Activated T-helper 2 cell treated with anti-CD3 and anti-CD28 coated beads, Interferon-gamma antibody, Interleukin-2, Interleukin-4, amounts not matched to agents 10 μg/mL and 5 μg/mL and 100 μg/mL, durations not matched to agents 14 hours and 24 hours and 36 hours (primary cell): ENCODE measurements at regions not wholly inside any gene's neighbourhood (a gene's known extent, or its start where the extent isn't known, plus 50 kb on each side); places are given as distances from the start of the nearest gene placed in this dataset.
"Not testable (repeated sequence)": the region's sequence is repeated elsewhere in the genome, so short reads cannot be mapped to it uniquely, and the experiment has no call there.

Source experiments
- DNase-seq: peaks from one replicate; pipeline ENCODE4 v3.0.0; 2021; ENCODE audit warnings: low spot score
- H3K27ac Mint-ChIP-seq: one replicate; pipeline ENCODE4 v1.8.0; 2021; ENCODE audit warnings: mixed read lengths
- H3K27me3 Mint-ChIP-seq: one replicate; pipeline ENCODE4 v1.8.0; 2021; ENCODE audit warnings: low read depth, mixed read lengths
- H3K36me3 Mint-ChIP-seq: one replicate; pipeline ENCODE4 v1.8.0; 2021; ENCODE audit warnings: low read depth, mixed read lengths
- H3K4me1 Mint-ChIP-seq: one replicate; pipeline ENCODE4 v1.8.0; 2021; ENCODE audit warnings: low read depth, mixed read lengths
- H3K4me3 Mint-ChIP-seq: one replicate; pipeline ENCODE4 v1.8.0; 2021; ENCODE audit warnings: low read depth, mild to moderate bottlenecking, moderate library complexity, mixed read lengths
- H3K9me3 Mint-ChIP-seq: one replicate; pipeline ENCODE4 v1.8.0; 2021; ENCODE audit warnings: mixed read lengths
- intact Hi-C: fragments of 100-400 bp; cut with micrococcal nuclease; formaldehyde crosslinking; loops from one replicate; pipeline ENCODE4 v1.15.1; 2023

- H3K9me3 Mint-ChIP-seq = peaks cover 16% of the 10 kb centered on the region
Measured at GRCh38 chr12:131395971-131396573, 314.8 kb upstream of the SFSWAP start.

GRCh38 chr12:131397493-131398181, 313.3 kb upstream of the SFSWAP start:
- Mint-ChIP-seq H3K4me3 (no peak overlapping the region), H3K9me3 (peaks cover 16% of the 10 kb centered on the region), H3K27ac (no peak overlapping the region), H3K36me3 (no peaks in the 10 kb centered on the region), H3K4me1 (no peaks in the 10 kb centered on the region), H3K27me3 (no peaks in the 10 kb centered on the region)
- no peak for DNase-seq
- intact Hi-C loops = no loop called here

More at GRCh38 chr12:131395971-131396573, 314.8 kb upstream of the SFSWAP start:
- H3K4me1 Mint-ChIP-seq = no peaks in the 10 kb centered on the region
- DNase-seq = no peak
- intact Hi-C loops = no loop called here
- H3K27me3 Mint-ChIP-seq = no peaks in the 10 kb centered on the region
- no peaks in the 10 kb centered on the region for H3K36me3 Mint-ChIP-seq
- H3K27ac Mint-ChIP-seq = no peak overlapping the region
- H3K4me3 Mint-ChIP-seq = no peak overlapping the region

DNA sequence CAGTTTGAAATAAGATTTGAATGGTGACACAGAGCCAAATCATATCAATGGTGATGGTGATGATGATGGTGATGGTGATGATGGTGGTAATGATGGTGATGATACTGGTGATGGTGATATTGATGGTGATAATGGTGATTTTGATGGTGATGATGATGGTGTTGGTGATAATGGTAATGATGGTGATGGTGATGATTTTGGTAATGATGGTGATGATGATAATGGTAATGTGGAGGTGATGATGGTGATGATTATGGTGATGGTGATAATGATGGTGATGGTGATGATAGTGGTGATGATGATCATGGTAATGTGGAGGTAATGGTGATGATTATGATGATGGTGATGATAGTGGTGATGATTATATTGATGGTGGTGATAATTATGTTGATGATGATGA, 311.9 kb upstream of the SFSWAP start:
- Mint-ChIP-seq H3K4me1 (no peaks in the 10 kb centered on the region), H3K4me3 (no peak overlapping the region), H3K27me3 (no peaks in the 10 kb centered on the region), H3K36me3 (no peaks in the 10 kb centered on the region), H3K27ac (no peak overlapping the region), H3K9me3 (peaks cover 16% of the 10 kb centered on the region)
- intact Hi-C loops = no loop called here
- DNase-seq = no peak

DNA sequence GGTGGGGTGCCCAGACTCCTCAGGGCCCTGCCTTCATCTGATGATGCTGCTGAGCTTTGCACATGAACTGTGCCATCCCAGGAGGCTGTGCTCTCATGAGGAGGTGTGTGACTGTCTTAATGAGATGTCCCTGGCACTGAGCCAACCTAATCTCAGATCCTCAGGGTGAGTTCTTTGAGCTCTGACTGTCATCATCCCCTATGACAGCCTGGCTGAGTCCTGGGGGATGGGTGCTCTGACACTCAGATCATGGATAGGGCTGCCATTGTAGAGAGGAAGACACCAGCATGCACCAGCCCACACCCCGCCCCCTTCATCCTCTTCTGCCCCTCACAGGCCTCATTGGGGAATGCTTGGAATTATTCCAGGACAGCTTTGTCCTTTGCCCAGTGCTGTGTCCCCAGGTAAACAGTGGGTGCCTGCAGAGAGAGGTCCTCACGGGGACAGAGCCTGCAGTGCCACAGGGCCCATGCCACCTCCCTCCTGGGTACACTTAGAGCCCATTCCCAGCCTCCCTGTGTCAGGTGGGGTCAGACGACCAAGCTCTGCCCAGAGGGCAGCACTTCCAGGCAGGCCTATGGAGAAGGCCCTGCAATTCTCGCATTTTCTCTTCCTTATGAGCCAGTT, 310.1 kb upstream of the SFSWAP start:
- H3K36me3 Mint-ChIP-seq, intact Hi-C loops, H3K4me3 Mint-ChIP-seq, H3K27me3 Mint-ChIP-seq, H3K27ac Mint-ChIP-seq, H3K4me1 Mint-ChIP-seq, DNase-seq: not testable (repeated sequence)
- peaks cover 16% of the 10 kb centered on the region for H3K9me3 Mint-ChIP-seq

DNA sequence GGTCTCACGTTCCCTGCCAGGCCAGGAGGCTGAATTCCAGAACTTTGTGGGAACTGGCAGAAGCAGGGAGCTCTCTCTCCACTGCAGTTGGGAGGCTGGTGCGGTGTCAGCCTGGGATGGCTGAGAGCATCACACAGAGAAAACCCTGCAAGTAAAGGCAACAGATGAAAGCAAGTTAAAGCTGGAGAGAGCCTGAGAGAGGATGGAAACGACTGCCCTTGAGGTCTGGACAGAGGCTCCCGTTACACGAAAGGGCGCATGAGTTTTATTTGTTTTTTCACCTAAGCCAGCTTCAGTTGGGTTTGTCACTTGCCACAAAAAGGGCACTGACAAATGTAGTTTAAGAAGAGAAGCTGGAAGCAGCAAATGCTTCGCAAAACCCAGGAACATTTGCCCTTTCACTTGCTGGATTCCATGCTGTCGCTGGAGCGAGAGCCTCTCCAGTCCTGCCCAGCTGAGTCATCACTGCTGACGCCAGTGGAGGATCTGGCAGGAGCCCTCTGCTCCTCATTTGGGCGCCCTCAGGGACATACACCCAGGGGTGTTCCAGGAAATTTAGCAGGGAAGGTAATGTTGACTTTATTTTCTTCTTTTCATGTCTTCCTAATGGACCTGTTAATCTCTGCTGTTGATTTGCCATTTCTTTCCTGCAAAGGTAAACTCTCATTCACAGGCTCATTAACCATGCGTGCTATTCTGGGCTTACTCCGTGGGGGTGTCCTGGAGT, 308.8 kb upstream of the SFSWAP start:
- H3K9me3 Mint-ChIP-seq = peaks cover 13% of the 10 kb centered on the region
- DNase-seq, H3K4me3 Mint-ChIP-seq, H3K36me3 Mint-ChIP-seq, H3K4me1 Mint-ChIP-seq, intact Hi-C loops, H3K27me3 Mint-ChIP-seq, H3K27ac Mint-ChIP-seq: not testable (repeated sequence)

DNA sequence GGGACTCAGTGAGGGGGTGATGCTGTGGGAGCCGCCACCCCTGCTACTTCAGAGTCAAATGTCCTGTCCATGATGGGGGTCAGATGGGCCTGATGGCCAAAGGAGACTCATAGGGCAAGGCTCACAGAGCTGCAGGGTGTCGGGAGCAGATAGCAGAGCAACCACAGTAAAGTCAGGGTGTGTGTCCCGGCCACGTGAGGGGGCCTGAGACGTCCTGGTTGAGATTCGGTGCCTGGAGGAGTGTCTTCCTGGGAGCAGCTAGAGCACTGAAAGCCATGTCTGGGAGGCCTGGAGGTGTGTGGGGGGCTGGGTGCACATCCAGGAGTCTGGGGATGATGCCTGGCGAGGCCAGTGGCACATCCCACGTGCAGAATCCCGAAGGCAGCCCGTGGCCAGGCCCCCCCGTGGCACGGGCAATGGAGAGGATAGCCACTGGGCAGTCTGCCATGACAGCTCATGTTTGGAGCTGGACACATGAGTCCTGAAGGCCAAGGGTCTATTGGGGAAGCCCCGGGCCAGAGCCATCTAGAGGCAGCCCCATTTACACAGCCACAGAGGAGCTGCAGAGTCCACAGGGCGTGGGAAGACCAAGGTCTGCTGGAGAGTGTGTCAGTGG, 308.0 kb upstream of the SFSWAP start:
- no peak for DNase-seq
- no peak overlapping the region for H3K4me3 Mint-ChIP-seq

DNA sequence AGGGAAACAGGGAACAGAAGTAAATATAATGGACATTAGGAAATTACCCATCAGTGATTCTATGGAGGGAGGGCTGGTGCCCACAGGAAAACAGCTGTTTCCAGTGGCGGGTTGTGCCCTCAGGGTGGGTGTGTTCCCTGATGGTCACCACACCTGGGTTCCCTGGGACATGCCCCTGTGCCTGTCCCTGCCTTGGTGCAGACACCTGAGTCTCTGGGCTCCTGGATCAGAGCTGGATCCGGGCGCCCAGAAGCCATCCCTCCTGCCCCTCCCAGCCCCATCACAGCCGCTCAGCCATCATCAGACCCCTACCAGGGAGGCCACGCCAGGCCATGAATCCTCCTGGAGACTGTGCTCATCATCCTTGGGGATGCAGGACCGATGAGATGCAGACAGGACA, 307.2 kb upstream of the SFSWAP start:
- intact Hi-C loops = no loop called here
- Mint-ChIP-seq H3K4me1 (no peaks in the 10 kb centered on the region), H3K36me3 (no peaks in the 10 kb centered on the region), H3K27me3 (no peaks in the 10 kb centered on the region), H3K4me3 (no peak overlapping the region), H3K27ac (no peak overlapping the region), H3K9me3 (peaks cover 5% of the 10 kb centered on the region)
- no peak for DNase-seq

More for the DNA sequence above, 308.0 kb upstream of the SFSWAP start:
- intact Hi-C loops = no loop called here
- H3K4me1 Mint-ChIP-seq = no peaks in the 10 kb centered on the region
- H3K9me3 Mint-ChIP-seq = peaks cover 12% of the 10 kb centered on the region
- no peaks in the 10 kb centered on the region for H3K36me3 Mint-ChIP-seq
- H3K27ac Mint-ChIP-seq = no peak overlapping the region
- H3K27me3 Mint-ChIP-seq = no peaks in the 10 kb centered on the region

DNA sequence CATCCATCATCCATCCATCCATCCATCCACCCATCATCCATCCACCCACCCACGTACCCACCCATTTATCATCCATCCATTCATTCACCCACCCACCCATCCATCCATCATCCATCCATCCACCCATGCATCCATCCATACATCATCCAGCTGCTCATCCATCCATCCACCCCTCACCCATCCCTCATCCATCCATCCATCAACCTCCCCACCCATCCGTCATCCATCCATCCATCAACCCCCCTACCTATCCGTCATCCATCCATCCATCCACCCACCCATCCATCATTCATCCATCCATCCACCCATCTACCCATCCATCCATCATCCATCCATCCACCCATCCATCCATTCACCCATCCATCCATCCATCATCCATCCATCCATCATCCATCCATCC, 306.2 kb upstream of the SFSWAP start:
- H3K4me3 Mint-ChIP-seq = no peak overlapping the region

GRCh38 chr12:131407221-131408035, 303.5 kb upstream of the SFSWAP start:
- Mint-ChIP-seq H3K4me3 (no peak overlapping the region), H3K4me1 (no peaks in the 10 kb centered on the region), H3K9me3 (no peaks in the 10 kb centered on the region), H3K27ac (no peak overlapping the region), H3K36me3 (no peaks in the 10 kb centered on the region), H3K27me3 (no peaks in the 10 kb centered on the region)
- DNase-seq = no peak
- intact Hi-C loops = no loop called here

More for the DNA sequence above, 306.2 kb upstream of the SFSWAP start:
- DNase-seq = no peak
- H3K36me3 Mint-ChIP-seq = no peaks in the 10 kb centered on the region
- no peaks in the 10 kb centered on the region for H3K4me1 Mint-ChIP-seq
- intact Hi-C loops = no loop called here
- no peak overlapping the region for H3K27ac Mint-ChIP-seq
- no peaks in the 10 kb centered on the region for H3K9me3 Mint-ChIP-seq
- H3K27me3 Mint-ChIP-seq = no peaks in the 10 kb centered on the region

GRCh38 chr12:131408036-131408365, 302.9 kb upstream of the SFSWAP start:
- Mint-ChIP-seq H3K27me3 (no peaks in the 10 kb centered on the region), H3K36me3 (no peaks in the 10 kb centered on the region), H3K4me1 (no peaks in the 10 kb centered on the region), H3K4me3 (no peak overlapping the region), H3K9me3 (no peaks in the 10 kb centered on the region), H3K27ac (no peak overlapping the region)
- no peak for DNase-seq
- intact Hi-C loops = no loop called here

GRCh38 chr12:131408484-131408883, 302.4 kb upstream of the SFSWAP start:
- Mint-ChIP-seq H3K27me3 (no peaks in the 10 kb centered on the region), H3K9me3 (no peaks in the 10 kb centered on the region), H3K4me3 (no peak overlapping the region), H3K36me3 (no peaks in the 10 kb centered on the region), H3K27ac (no peak overlapping the region), H3K4me1 (no peaks in the 10 kb centered on the region)
- no peak for DNase-seq
- intact Hi-C loops = no loop called here

DNA sequence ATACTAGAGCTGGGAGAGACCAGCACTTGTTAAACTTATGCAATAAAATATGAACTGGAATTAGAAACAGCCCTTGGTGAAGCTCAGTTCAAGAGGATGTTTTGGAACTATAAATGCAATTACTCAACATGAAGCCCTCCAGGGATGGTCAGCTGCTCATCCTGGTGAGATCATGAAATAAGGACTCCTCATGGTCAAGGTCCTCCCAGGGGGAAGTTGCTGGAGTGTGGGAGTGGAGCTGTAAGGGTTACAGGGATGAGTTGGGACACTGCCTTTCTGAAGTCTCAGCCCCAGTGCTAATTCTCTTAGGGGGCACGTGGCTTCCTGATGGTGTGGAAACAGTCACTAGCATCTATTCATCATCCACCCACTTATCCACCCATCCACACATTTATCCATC, 301.7 kb upstream of the SFSWAP start:
- Mint-ChIP-seq H3K27ac (no peak overlapping the region), H3K9me3 (no peaks in the 10 kb centered on the region), H3K4me3 (no peak overlapping the region), H3K36me3 (no peaks in the 10 kb centered on the region), H3K27me3 (no peaks in the 10 kb centered on the region), H3K4me1 (no peaks in the 10 kb centered on the region)
- DNase-seq = no peak
- intact Hi-C loops = no loop called here
